H9 (cell line): ENCODE measurements at regions not wholly inside any gene's neighbourhood (a gene's known extent, or its start where the extent isn't known, plus 50 kb on each side); places are given as distances from the start of the nearest gene placed in this dataset.

Experiments used
- DNase-seq: peaks from one replicate; pipeline ENCODE4 v3.0.0-alpha.2; 2017
- H2AFZ ChIP-seq: one replicate; pipeline ENCODE4 v1.6.1; 2013; ENCODE audit warnings: mild to moderate bottlenecking, low read length, control low read depth, moderate library complexity
- H2AK5ac ChIP-seq: 2 replicates; pipeline ENCODE4 v1.6.1; 2013; ENCODE audit warnings: low read length, control low read depth, mixed read lengths; ENCODE audit not compliant: insufficient read length
- H2BK120ac ChIP-seq: one replicate; pipeline ENCODE4 v1.6.1; 2013; ENCODE audit warnings: low read depth, mild to moderate bottlenecking, low read length, control low read depth, inconsistent platforms; ENCODE audit not compliant: poor library complexity, severe bottlenecking
- H2BK12ac ChIP-seq: 2 replicates; pipeline ENCODE4 v1.6.1; 2013; ENCODE audit warnings: low read length, control low read depth, mixed read lengths, low read depth; ENCODE audit not compliant: insufficient read length
- H2BK15ac ChIP-seq: 2 replicates; pipeline ENCODE4 v1.6.1; 2013; ENCODE audit warnings: low read depth, low read length, control low read depth
- H2BK20ac ChIP-seq: one replicate; pipeline ENCODE4 v1.6.1; 2013; ENCODE audit warnings: low read depth, mild to moderate bottlenecking, low read length, control low read depth, inconsistent platforms; ENCODE audit not compliant: poor library complexity, severe bottlenecking
- H2BK5ac ChIP-seq: 2 replicates; pipeline ENCODE4 v1.6.1; 2013; ENCODE audit warnings: low read length, control low read depth, mixed read lengths; ENCODE audit not compliant: insufficient read length
- H3K14ac ChIP-seq: 2 replicates; pipeline ENCODE4 v1.6.1; 2013; ENCODE audit warnings: low read length, control low read depth; ENCODE audit not compliant: insufficient read depth
- H3K18ac ChIP-seq: 2 replicates; pipeline ENCODE4 v1.6.1; 2013; ENCODE audit warnings: low read depth, mild to moderate bottlenecking, mixed read lengths, low read length, control low read depth; ENCODE audit not compliant: insufficient read length
- H3K23ac ChIP-seq: 2 replicates; pipeline ENCODE4 v1.6.1; 2013; ENCODE audit warnings: low read length, control low read depth, mixed read lengths, low read depth; ENCODE audit not compliant: insufficient read length
- H3K23me2 ChIP-seq: 2 replicates; pipeline ENCODE4 v1.6.1; 2013; ENCODE audit warnings: low read depth, mild to moderate bottlenecking, mixed read lengths, low read length, control low read depth; ENCODE audit not compliant: insufficient read length, poor library complexity, severe bottlenecking
- H3K27ac ChIP-seq: 2 replicates; pipeline ENCODE4 v1.5.1; 2013; ENCODE audit warnings: low read length, control low read depth, mixed read lengths, low read depth; ENCODE audit not compliant: insufficient read length
- H3K27me3 ChIP-seq: 2 replicates; pipeline ENCODE4 v1.6.1; 2013; ENCODE audit warnings: low read length, control low read depth, inconsistent platforms; ENCODE audit not compliant: insufficient read depth
- H3K4ac ChIP-seq: 2 replicates; pipeline ENCODE4 v1.6.1; 2013; ENCODE audit warnings: low read depth, mild to moderate bottlenecking, control low read depth, inconsistent platforms, low read length, moderate library complexity
- H3K4me1 ChIP-seq: 2 replicates; pipeline ENCODE4 v1.6.1; 2013; ENCODE audit warnings: low read length, control low read depth, inconsistent platforms; ENCODE audit not compliant: insufficient read depth
- H3K4me2 ChIP-seq: 2 replicates; pipeline ENCODE4 v1.6.1; 2013; ENCODE audit warnings: low read length, control low read depth, mixed read lengths; ENCODE audit not compliant: insufficient read length, insufficient read depth
- H3K56ac ChIP-seq: 2 replicates; pipeline ENCODE4 v1.6.1; 2013; ENCODE audit warnings: low read depth, mild to moderate bottlenecking, mixed read lengths, low read length, control low read depth; ENCODE audit not compliant: insufficient read length
- H3K79me1 ChIP-seq: 2 replicates; pipeline ENCODE4 v1.6.1; 2013; ENCODE audit warnings: low read depth, mild to moderate bottlenecking, moderate library complexity, low read length, control low read depth, inconsistent platforms; ENCODE audit not compliant: insufficient read depth, poor library complexity, severe bottlenecking
- H3K79me2 ChIP-seq: 2 replicates; pipeline ENCODE4 v1.6.1; 2013; ENCODE audit warnings: low read length, control low read depth, inconsistent platforms; ENCODE audit not compliant: insufficient read depth
- H3K9ac ChIP-seq: 2 replicates; pipeline ENCODE4 v1.6.1; 2013; ENCODE audit warnings: low read length, control low read depth, mixed read lengths; ENCODE audit not compliant: insufficient read length; ENCODE audit errors: extremely low read depth
- H3K9me3 ChIP-seq: one replicate; pipeline ENCODE4 v1.6.1; 2013; ENCODE audit warnings: low read depth, low read length, inconsistent platforms; ENCODE audit not compliant: control insufficient read depth
- H3T11ph ChIP-seq: one replicate; pipeline ENCODE4 v1.6.1; 2013; ENCODE audit warnings: mild to moderate bottlenecking, low read length, control low read depth, inconsistent platforms
- H4K20me1 ChIP-seq: one replicate; pipeline ENCODE4 v1.6.1; 2013; ENCODE audit not compliant: control insufficient read depth, insufficient read length, insufficient read depth
- H4K5ac ChIP-seq: 2 replicates; pipeline ENCODE4 v1.6.1; 2013; ENCODE audit warnings: low read depth, mild to moderate bottlenecking, mixed read lengths, low read length, control low read depth; ENCODE audit not compliant: insufficient read length
- H4K8ac ChIP-seq: replicated peaks from 2 replicates; pipeline ENCODE4 v1.6.1; 2013; ENCODE audit warnings: low read length, control low read depth, mixed read lengths, low read depth; ENCODE audit not compliant: insufficient read length
- H4K91ac ChIP-seq: 2 replicates; pipeline ENCODE4 v1.6.1; 2013; ENCODE audit warnings: low read depth, mild to moderate bottlenecking, moderate library complexity, mixed read lengths, low read length, control low read depth; ENCODE audit not compliant: insufficient read length
- H3K27ac Mint-ChIP-seq, 3 experiments: 2 replicates in 2 of 3; 3 replicates in 1 of 3; pipeline ENCODE4 v1.8.0; 2020 to 2021; ENCODE audit warnings: mixed read lengths in 3 of 3, mild to moderate bottlenecking in 1 of 3, moderate library complexity in 1 of 3
- H3K27me3 Mint-ChIP-seq: 2 replicates; pipeline ENCODE4 v1.8.0; 2021; ENCODE audit warnings: low read depth, mild to moderate bottlenecking, moderate library complexity, mixed read lengths
- H3K36me3 Mint-ChIP-seq, 3 experiments: 2 replicates in 2 of 3; 3 replicates in 1 of 3; pipeline ENCODE4 v1.8.0; 2020 to 2021; ENCODE audit warnings: low read depth in 3 of 3, mixed read lengths in 3 of 3; ENCODE audit not compliant: insufficient read depth in 1 of 3
- H3K4me1 Mint-ChIP-seq, 2 experiments: 2 replicates each; pipeline ENCODE4 v1.8.0; 2020; ENCODE audit warnings: mixed read lengths in 2 of 2
- H3K4me3 Mint-ChIP-seq, 2 experiments: 2 replicates in 1 of 2; 3 replicates in 1 of 2; pipeline ENCODE4 v1.8.0; 2020 to 2021; ENCODE audit warnings: mild to moderate bottlenecking in 2 of 2, mixed read lengths in 2 of 2, moderate library complexity in 1 of 2
- H3K9me3 Mint-ChIP-seq, 2 experiments: 2 replicates in 1 of 2; 3 replicates in 1 of 2; pipeline ENCODE4 v1.8.0; 2020; ENCODE audit warnings: mild to moderate bottlenecking in 2 of 2, mixed read lengths in 2 of 2, moderate library complexity in 1 of 2
- WGBS: extraction: QIAGEN DNeasy Blood & Tissue Kit; methylation state at CpG from one replicate; pipeline ENCODE4 v1.1.7; 2013; ENCODE audit warnings: missing lambda C conversion rate, low lambda C conversion rate, mixed read lengths; ENCODE audit not compliant: insufficient read length; ENCODE audit errors: extremely low coverage; 5-methylcytosine and 5-hydroxymethylcytosine counted together
- TF ChIP-seq, protein P1 (sequence below): fragments of 200-600 bp; sonication (generic); conservative IDR thresholded peaks from 3 replicates; pipeline ENCODE4 v1.8.0; 2021; ENCODE audit warnings: antibody characterized with exemption, mild to moderate bottlenecking

DNA sequence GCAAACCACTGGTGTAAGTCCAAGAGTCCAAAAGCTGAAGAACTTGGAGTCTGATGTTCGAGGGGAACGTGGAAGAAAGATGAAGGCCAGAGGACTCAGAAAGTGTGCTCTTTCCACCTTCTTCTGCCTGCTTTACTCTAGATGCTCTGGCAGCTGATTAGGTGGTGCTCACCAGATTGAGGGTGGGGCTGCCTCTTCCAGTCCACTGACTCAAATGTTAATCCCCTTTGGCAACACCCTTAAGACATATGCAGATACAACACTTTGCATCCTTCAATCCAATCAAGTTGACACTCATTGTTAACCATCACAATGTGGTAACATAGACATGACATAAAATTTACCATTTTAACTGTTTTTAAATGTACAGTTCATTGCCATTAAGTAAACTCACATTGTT is 249.5 kb downstream of the COG6 start:
- H3K79me2 ChIP-seq, result no peaks in the 10 kb centered on the region
- no peak overlapping the region for H2AFZ ChIP-seq
- Mint-ChIP-seq H3K9me3 (no peaks in the 10 kb centered on the region), H3K36me3 (no peaks in the 10 kb centered on the region), H3K27me3 (no peaks in the 10 kb centered on the region), H3K4me3 (no peak overlapping the region), H3K27ac (no peak overlapping the region), H3K4me1 (peaks cover 6 to 7% of the 10 kb centered on the region in 2 experiments; a peak in 3 of 4 replicates)
- H3K4me2 ChIP-seq, result no peak overlapping the region
- no peak overlapping the region for H4K91ac ChIP-seq
- no peak overlapping the region for H3K18ac ChIP-seq
- no peaks in the 10 kb centered on the region for H3K79me1 ChIP-seq
- no peak for DNase-seq
- H2BK5ac ChIP-seq, result no peak overlapping the region
- H3T11ph ChIP-seq, result no peak overlapping the region
- H4K8ac ChIP-seq, result no peak overlapping the region
- no peak overlapping the region for H2BK12ac ChIP-seq
- no peak overlapping the region for H3K9ac ChIP-seq
- no peaks in the 10 kb centered on the region for H3K9me3 ChIP-seq
- TF ChIP-seq, protein P1, sequence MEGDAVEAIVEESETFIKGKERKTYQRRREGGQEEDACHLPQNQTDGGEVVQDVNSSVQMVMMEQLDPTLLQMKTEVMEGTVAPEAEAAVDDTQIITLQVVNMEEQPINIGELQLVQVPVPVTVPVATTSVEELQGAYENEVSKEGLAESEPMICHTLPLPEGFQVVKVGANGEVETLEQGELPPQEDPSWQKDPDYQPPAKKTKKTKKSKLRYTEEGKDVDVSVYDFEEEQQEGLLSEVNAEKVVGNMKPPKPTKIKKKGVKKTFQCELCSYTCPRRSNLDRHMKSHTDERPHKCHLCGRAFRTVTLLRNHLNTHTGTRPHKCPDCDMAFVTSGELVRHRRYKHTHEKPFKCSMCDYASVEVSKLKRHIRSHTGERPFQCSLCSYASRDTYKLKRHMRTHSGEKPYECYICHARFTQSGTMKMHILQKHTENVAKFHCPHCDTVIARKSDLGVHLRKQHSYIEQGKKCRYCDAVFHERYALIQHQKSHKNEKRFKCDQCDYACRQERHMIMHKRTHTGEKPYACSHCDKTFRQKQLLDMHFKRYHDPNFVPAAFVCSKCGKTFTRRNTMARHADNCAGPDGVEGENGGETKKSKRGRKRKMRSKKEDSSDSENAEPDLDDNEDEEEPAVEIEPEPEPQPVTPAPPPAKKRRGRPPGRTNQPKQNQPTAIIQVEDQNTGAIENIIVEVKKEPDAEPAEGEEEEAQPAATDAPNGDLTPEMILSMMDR, result no peak
- H3K23ac ChIP-seq, result no peak overlapping the region
- no peaks in the 10 kb centered on the region for H3K23me2 ChIP-seq
- no peak overlapping the region for H2AK5ac ChIP-seq
- H3K27ac ChIP-seq, result no peak overlapping the region
- no peak overlapping the region for H3K56ac ChIP-seq
- H3K27me3 ChIP-seq, result no peaks in the 10 kb centered on the region
- no CpG with 5 or more reads among the region's 2 CpGs for WGBS
- no peak overlapping the region for H3K4ac ChIP-seq
- H2BK120ac ChIP-seq, result no peak overlapping the region
- H2BK20ac ChIP-seq, result no peak overlapping the region
- H4K5ac ChIP-seq, result no peak overlapping the region
- H3K14ac ChIP-seq, result no peak overlapping the region
- no peaks in the 10 kb centered on the region for H3K4me1 ChIP-seq
- H4K20me1 ChIP-seq, result no peaks in the 10 kb centered on the region
- no peak overlapping the region for H2BK15ac ChIP-seq
